ENCODE measurements at regions not wholly inside any gene's neighbourhood (a gene's known extent, or its start where the extent isn't known, plus 50 kb on each side); places are given as distances from the start of the nearest gene placed in this dataset.
"Not testable (repeated sequence)": the region's sequence is repeated elsewhere in the genome, so short reads cannot be mapped to it uniquely, and the experiment has no call there.

GRCh38 chr1:224012807-224013434, 101.0 kb upstream of the FBXO28 start:
- H3K4me3 Mint-ChIP-seq, H3K27me3 Mint-ChIP-seq, CTCF ChIA-PET, H3K36me3 Mint-ChIP-seq, DNase-seq, H3K4me1 Mint-ChIP-seq, H3K27ac Mint-ChIP-seq, H3K9me3 Mint-ChIP-seq: not testable (repeated sequence)

GRCh38 chr1:224012162-224012561, 101.7 kb upstream of the FBXO28 start:
- peaks cover 13% of the 10 kb centered on the region for H3K36me3 Mint-ChIP-seq
- H3K9me3 Mint-ChIP-seq, H3K4me1 Mint-ChIP-seq, H3K27me3 Mint-ChIP-seq, H3K4me3 Mint-ChIP-seq, DNase-seq, H3K27ac Mint-ChIP-seq, CTCF ChIA-PET: not testable (repeated sequence)

DNA sequence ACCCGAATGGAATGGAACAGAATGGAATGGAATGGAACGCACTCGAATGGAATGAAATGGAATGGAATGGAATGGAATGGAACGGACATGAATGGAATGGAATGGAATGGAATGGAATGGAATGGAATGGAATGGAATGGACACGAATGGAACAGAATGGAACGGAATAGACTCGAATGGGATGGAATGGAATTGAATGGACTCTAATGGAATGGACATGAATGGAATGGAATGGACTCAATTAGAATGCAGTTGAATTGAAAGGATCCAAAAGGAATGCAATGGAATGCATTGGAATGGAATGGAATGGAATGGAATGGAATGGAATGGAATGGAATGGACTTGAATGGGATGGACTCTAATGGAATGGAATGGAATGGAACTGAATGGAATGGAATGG, 102.2 kb upstream of the FBXO28 start:
- H3K4me1 Mint-ChIP-seq, DNase-seq, CTCF ChIA-PET, H3K27ac Mint-ChIP-seq, H3K9me3 Mint-ChIP-seq, H3K27me3 Mint-ChIP-seq, H3K4me3 Mint-ChIP-seq: not testable (repeated sequence)
- H3K36me3 Mint-ChIP-seq = peaks cover 15% of the 10 kb centered on the region

DNA sequence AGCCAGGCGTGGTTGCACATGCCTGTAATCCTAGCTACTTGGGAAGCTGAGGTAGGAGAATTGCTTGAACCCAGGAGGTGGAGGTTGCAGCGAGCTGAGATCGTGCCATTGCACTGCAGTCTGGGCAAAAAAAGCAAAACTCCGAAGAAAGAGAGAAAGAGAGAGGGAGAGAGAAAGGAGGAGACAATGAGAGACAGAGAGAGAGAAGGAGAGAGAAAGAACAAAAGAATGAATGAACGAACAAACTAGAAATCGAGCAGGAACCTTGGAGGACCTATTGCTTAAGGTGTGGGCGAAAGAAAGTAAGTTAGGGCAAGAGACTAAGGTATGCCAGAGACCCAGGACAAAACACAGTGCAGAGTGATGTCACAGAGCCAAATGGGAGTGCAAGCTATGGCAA, 102.8 kb upstream of the FBXO28 start:
- H3K36me3 Mint-ChIP-seq = peaks cover 17% of the 10 kb centered on the region
- H3K9me3 Mint-ChIP-seq, H3K27ac Mint-ChIP-seq, H3K27me3 Mint-ChIP-seq, DNase-seq, CTCF ChIA-PET, H3K4me3 Mint-ChIP-seq, H3K4me1 Mint-ChIP-seq: not testable (repeated sequence)

DNA sequence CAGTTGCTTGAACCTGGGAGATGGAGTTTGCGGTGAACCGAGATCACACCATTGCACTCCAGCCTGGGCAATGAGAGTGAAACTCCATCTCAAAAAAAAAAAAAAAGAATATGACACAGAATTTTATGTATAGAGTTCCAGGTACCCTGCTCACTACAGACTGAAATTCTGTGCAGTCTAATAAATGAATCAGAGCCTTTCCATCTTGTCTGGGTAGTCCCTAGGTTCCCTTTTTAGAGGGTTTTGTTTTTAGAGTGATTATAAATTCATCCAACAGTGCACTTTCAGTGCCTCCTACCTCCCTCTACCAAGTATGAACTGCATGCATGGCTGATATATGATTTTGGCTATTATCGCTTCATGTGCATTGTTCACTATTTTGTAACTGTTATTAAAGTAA, 107.9 kb upstream of the FBXO28 start:
- H3K9me3 Mint-ChIP-seq, H3K27me3 Mint-ChIP-seq, H3K4me3 Mint-ChIP-seq, CTCF ChIA-PET, H3K4me1 Mint-ChIP-seq, DNase-seq, H3K27ac Mint-ChIP-seq: not testable (repeated sequence)
- H3K36me3 Mint-ChIP-seq = peaks cover 28% of the 10 kb centered on the region

DNA sequence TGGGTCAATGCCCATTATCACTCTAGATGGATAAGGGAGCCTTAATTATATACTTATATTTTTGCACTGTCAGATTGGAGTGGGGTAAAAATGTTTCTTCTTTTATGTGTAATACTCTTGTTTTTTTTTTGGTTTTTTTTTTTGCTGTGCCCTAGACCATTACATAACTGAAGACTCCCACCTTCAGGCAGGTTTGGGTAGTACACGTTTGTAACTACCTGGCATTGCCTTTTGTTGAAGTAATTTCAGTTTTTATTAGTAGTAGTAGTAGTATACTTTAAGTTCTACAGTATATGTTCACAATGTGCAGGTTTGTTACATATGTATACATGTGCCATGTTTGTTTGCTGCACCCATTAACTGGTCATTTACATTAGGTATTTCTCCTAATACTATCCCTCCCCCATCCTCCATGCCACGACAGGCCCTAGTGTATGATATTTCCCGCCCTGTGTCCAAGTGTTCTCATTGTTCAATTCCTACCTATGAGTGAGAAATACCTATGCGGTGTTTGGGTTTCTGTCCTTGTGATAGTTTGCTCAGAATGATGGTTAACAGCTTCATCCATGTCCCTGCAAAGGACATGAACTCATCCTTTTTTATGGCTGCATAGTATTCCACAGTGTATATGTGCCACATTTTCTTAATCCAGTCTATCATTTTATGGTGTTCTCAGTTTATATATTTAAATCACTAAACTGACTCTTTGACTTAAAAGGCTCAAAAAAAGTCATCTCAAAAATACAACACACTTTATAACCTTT, 109.2 kb upstream of the FBXO28 start:
- H3K4me1 Mint-ChIP-seq, H3K4me3 Mint-ChIP-seq, H3K9me3 Mint-ChIP-seq, H3K27ac Mint-ChIP-seq, H3K27me3 Mint-ChIP-seq: not testable (repeated sequence)
- CTCF ChIA-PET = interaction anchor here (0.6 kb wide), 1 partner anchor 146 kb away, joined by 3 read pairs; no protein-coding TSS in a partner anchor
- peaks cover 26% of the 10 kb centered on the region for H3K36me3 Mint-ChIP-seq
- DNase-seq = peak; percentile 74

GRCh38 chr1:224003896-224004295, 110.0 kb upstream of the FBXO28 start:
- peaks cover 26% of the 10 kb centered on the region for H3K36me3 Mint-ChIP-seq
- not testable (repeated sequence) for H3K27ac Mint-ChIP-seq, H3K9me3 Mint-ChIP-seq, H3K4me3 Mint-ChIP-seq, H3K4me1 Mint-ChIP-seq, DNase-seq, H3K27me3 Mint-ChIP-seq
- CTCF ChIA-PET = interaction anchor here (0.6 kb wide), 1 partner anchor 146 kb away, joined by 3 read pairs; no protein-coding TSS in a partner anchor

DNA sequence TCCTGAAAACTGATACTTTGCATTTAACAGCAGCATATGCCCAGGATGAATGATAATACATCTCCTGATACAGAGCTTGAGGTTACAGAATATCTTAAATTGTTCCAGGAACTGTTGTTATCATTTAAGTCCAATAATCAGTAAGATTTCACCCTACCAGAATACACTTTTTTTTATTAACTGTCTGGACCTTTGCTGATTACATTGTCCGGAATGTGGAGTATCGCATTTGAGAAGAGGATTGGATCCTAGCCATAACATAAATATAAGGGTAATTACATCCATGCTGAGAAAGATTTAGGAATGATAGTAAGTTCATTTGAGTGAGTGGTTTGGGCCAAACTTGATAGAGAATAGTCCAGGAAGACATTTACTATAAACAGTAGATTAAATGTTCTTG, 112.2 kb upstream of the FBXO28 start:
- DNase-seq, H3K4me3 Mint-ChIP-seq, CTCF ChIA-PET, H3K27me3 Mint-ChIP-seq, H3K9me3 Mint-ChIP-seq, H3K27ac Mint-ChIP-seq, H3K4me1 Mint-ChIP-seq: not testable (repeated sequence)
- peaks cover 15% of the 10 kb centered on the region for H3K36me3 Mint-ChIP-seq

DNA sequence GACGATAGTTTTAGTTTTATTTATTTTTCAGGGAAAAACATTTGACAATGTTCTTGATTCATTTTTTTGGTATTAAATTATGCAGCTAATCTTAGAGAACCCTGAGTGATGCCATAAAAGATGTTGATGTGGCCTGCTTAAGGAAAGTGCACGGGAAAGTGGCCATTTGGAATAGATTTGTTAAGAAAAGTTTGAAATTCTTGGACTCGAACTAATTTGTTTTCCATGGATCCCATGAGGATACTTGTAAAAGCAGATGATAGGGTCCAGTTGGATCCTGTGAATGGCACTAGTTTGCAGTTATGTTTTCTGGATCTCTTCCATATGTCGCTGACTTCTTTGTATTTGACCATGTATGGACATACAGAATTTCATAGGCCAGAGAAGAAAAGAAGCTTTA, 114.2 kb upstream of the FBXO28 start:
- not testable (repeated sequence) for H3K36me3 Mint-ChIP-seq

GRCh38 chr1:223998676-223999455, 115.0 kb upstream of the FBXO28 start:
- H3K27ac Mint-ChIP-seq, H3K4me1 Mint-ChIP-seq, H3K9me3 Mint-ChIP-seq, CTCF ChIA-PET, H3K36me3 Mint-ChIP-seq, H3K4me3 Mint-ChIP-seq, DNase-seq, H3K27me3 Mint-ChIP-seq: not testable (repeated sequence)

More for the DNA sequence above, 114.2 kb upstream of the FBXO28 start:
- H3K4me1 Mint-ChIP-seq, H3K27ac Mint-ChIP-seq, CTCF ChIA-PET, H3K4me3 Mint-ChIP-seq, H3K27me3 Mint-ChIP-seq, DNase-seq, H3K9me3 Mint-ChIP-seq: not testable (repeated sequence)

GRCh38 chr1:223996376-223996775, 117.5 kb upstream of the FBXO28 start:
- H3K27me3 Mint-ChIP-seq, H3K4me3 Mint-ChIP-seq, H3K27ac Mint-ChIP-seq, DNase-seq, H3K9me3 Mint-ChIP-seq, CTCF ChIA-PET, H3K36me3 Mint-ChIP-seq, H3K4me1 Mint-ChIP-seq: not testable (repeated sequence)

DNA sequence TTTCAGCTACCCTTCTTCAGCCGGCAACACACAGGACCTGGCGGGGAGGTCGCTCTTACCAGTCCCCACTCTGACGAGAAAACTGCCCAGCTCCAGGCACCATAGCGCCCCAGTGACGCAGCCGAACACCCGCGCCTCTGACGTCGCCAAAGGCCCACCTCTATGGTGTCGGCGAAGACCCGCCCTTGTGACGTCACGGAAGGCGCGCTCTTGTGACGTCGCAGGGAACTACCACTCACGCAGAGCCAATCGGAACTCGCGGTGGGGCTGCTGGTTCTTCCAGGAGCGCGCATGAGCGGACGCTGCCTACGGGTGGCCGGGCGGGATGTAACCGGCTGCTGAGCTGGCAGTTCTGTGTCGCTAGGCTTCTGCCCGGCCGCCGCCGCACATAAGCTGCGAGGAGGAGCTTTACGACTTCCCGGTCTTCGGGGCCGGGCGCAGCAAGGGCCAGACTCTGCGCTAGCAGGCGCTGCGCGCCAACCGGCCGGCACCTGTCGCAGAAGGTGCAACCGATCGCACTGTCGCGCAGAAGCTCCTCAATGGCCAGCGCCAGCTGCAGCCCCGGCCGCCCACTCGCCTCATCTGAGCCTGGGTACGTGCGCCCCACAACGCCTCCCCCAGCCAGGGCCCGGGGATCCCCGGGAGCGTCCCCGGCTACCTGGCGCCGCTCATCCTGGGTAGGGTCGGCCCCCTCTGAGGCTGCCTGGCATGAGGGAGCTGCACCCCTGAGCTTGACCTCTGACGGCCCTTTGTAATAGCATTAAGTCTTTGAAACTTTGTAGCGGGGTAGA, 121.3 kb upstream of the FBXO28 start:
- H3K27me3 Mint-ChIP-seq, H3K4me1 Mint-ChIP-seq, H3K9me3 Mint-ChIP-seq, CTCF ChIA-PET, H3K36me3 Mint-ChIP-seq: not testable (repeated sequence)
- Mint-ChIP-seq H3K4me3 (peak overlapping the region; percentile 85), H3K27ac (peak overlapping the region; percentile 97)
- DNase-seq = peak; percentile 100

DNA sequence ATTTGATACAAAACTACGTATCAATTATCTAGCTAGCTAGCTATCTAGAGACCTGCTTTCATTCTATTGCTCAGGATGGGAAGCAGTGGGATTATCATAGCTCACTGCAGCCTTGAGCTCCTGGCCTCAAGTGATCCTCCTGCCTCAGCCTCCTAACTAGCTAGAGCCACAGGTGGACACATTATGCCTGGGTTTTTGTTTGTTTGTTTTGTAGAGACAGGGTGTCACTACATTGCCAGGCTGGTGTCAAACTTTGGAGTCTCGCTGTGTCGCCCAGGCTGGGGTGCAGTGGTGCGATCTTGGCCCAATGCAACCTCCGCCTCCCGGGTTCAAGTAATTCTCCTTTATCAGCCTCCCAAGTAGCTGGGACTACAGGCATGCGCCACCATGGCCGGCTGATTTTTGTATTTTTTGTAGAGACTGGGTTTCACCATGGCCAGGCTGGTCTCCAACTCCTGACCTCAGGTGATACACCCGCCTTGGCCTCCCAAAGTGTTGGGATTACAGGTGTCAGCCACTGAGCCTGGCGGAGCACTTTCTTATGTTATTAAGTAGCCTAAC, 122.5 kb upstream of the FBXO28 start:
- H3K9me3 Mint-ChIP-seq, H3K36me3 Mint-ChIP-seq, DNase-seq, H3K4me1 Mint-ChIP-seq, CTCF ChIA-PET, H3K27me3 Mint-ChIP-seq: not testable (repeated sequence)
- Mint-ChIP-seq H3K4me3 (peak overlapping the region; percentile 15), H3K27ac (peak overlapping the region; percentile 58)

- H3K4me3 Mint-ChIP-seq, CTCF ChIA-PET, DNase-seq, H3K36me3 Mint-ChIP-seq, H3K9me3 Mint-ChIP-seq, H3K27ac Mint-ChIP-seq, H3K27me3 Mint-ChIP-seq, H3K4me1 Mint-ChIP-seq: not testable (repeated sequence)
These were observed 116.2 kb upstream of the TP53BP2 start for GRCh38 chr1:223961985-223962384.
